ENCODE measurements at regions not wholly inside any gene's neighbourhood (a gene's known extent, or its start where the extent isn't known, plus 50 kb on each side); places are given as distances from the start of the nearest gene placed in this dataset.

GRCh38 chr12:46950094-46950493 is 124.3 kb upstream of the SLC38A4 start:
- no peak for DNase-seq
- H3K4me3 ChIP-seq, result no peak overlapping the region
- no peaks in the 10 kb centered on the region for H3K27me3 ChIP-seq
- no peak for TF ChIP-seq CTCF (IDR thresholded peaks at IDR 0.05)
- peaks cover 0 to 3% (median 0%) of the 10 kb centered on the region in 4 donors for H3K4me1 ChIP-seq
- H3K36me3 ChIP-seq, result no peaks in the 10 kb centered on the region
- H3K9me3 ChIP-seq, result no peaks in the 10 kb centered on the region
- intact Hi-C loops (cut with DNase I; ENCODE audit: low total_unique reads), result no loop called here
- H3K27ac ChIP-seq, result no peak overlapping the region

- intact Hi-C loops (cut with DNase I; ENCODE audit: low total_unique reads), result no loop called here
- H3K4me1 ChIP-seq, result peaks cover 0 to 3% (median 0%) of the 10 kb centered on the region in 4 donors
- DNase-seq, result no peak
- H3K4me3 ChIP-seq, result no peak overlapping the region
- no peaks in the 10 kb centered on the region for H3K9me3 ChIP-seq
- no peaks in the 10 kb centered on the region for H3K36me3 ChIP-seq
- TF ChIP-seq CTCF (IDR thresholded peaks at IDR 0.05), result no peak
- H3K27ac ChIP-seq, result no peak overlapping the region
- no peaks in the 10 kb centered on the region for H3K27me3 ChIP-seq
These were observed 126.4 kb upstream of the PCED1B start for GRCh38 chr12:46952880-46953483.

- H3K4me1 ChIP-seq, result peaks cover 0 to 9% (median 0%) of the 10 kb centered on the region in 4 donors
- intact Hi-C loops (cut with DNase I; ENCODE audit: low total_unique reads), result no loop called here
- H3K27me3 ChIP-seq, result no peaks in the 10 kb centered on the region
- no peaks in the 10 kb centered on the region for H3K9me3 ChIP-seq
- no peak overlapping the region for H3K27ac ChIP-seq
- no peak for TF ChIP-seq CTCF (IDR thresholded peaks at IDR 0.05)
- DNase-seq, result no peak
- H3K4me3 ChIP-seq, result no peak overlapping the region
- H3K36me3 ChIP-seq, result no peaks in the 10 kb centered on the region
These were observed 122.9 kb upstream of the PCED1B start for GRCh38 chr12:46956451-46957035.

DNA sequence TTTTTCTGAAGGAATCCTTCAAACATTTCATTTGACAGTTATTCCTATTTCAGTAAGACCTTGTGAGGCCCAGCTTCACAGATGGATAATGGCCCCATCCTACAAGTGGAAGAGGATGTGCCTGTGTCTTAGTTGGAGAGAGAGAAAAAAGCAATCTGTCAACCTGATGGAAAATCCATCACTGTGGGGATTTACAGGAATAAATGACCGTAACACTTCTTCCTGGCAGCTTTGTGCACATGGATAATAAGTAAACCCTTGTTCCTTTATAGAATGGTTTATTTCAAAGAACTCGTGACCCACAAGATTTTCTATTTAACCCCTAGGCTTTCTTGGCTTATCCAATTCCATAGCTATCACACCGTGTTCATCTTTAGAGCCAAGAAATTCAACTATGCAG is 121.4 kb upstream of the PCED1B start:
- intact Hi-C loops (cut with DNase I; ENCODE audit: low total_unique reads), result no loop called here
- Histone ChIP-seq H3K4me3 (no peak overlapping the region), H3K36me3 (no peaks in the 10 kb centered on the region), H3K9me3 (no peaks in the 10 kb centered on the region), H3K4me1 (peaks cover 0 to 6% (median 0%) of the 10 kb centered on the region in 4 donors), H3K27ac (no peak overlapping the region), H3K27me3 (no peaks in the 10 kb centered on the region)
- no peak for TF ChIP-seq CTCF (IDR thresholded peaks at IDR 0.05)
- no peak for DNase-seq

GRCh38 chr12:46958599-46959290 is 120.7 kb upstream of the PCED1B start:
- TF ChIP-seq CTCF (IDR thresholded peaks at IDR 0.05), result no peak
- DNase-seq, result no peak
- intact Hi-C loops (cut with DNase I; ENCODE audit: low total_unique reads), result no loop called here
- Histone ChIP-seq H3K27ac (no peak overlapping the region), H3K36me3 (no peaks in the 10 kb centered on the region), H3K4me1 (peaks cover 0 to 13% (median 3%) of the 10 kb centered on the region in 4 donors), H3K9me3 (no peaks in the 10 kb centered on the region), H3K27me3 (no peaks in the 10 kb centered on the region), H3K4me3 (no peak overlapping the region)
